B cell (primary cell): ENCODE measurements at regions not wholly inside any gene's neighbourhood (a gene's known extent, or its start where the extent isn't known, plus 50 kb on each side); places are given as distances from the start of the nearest gene placed in this dataset.

ENCODE experiments used
- EZH2 ChIP-seq: IDR thresholded peaks from 2 replicates; pipeline ENCODE4 v1.6.1; 2012; ENCODE audit warnings: borderline replicate concordance, low read depth, mild to moderate bottlenecking, moderate library complexity, low read length; ENCODE audit not compliant: insufficient read depth, poor library complexity, severe bottlenecking
- TF ChIP-seq, protein P1 (sequence below): fragments of 200-600 bp; IDR thresholded peaks from one replicate; pipeline ENCODE4 v1.8.0; 2022; ENCODE audit warnings: antibody characterized with exemption, mild to moderate bottlenecking

DNA sequence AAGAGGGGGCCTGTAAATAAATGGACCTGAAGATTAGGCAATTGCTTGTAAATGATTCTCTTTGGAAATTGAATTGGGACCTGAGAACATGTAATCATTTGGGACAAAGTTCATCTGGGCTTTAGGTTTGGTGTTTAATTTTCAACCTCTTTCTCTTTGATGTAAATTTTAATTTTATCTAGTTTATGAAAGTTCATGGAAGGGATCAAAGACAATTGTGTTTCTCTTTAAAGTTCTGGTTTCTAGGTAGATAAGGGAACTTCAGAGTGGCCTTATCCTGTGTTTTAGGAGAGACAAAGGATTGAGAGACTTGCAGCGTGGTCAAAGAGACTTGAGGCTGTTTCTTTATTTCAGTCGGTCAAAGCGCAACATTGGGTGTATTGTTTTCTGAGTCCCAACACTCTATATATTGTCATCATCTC lies 1108.3 kb downstream of the TBL1XR1 start:
- TF ChIP-seq, protein P1, sequence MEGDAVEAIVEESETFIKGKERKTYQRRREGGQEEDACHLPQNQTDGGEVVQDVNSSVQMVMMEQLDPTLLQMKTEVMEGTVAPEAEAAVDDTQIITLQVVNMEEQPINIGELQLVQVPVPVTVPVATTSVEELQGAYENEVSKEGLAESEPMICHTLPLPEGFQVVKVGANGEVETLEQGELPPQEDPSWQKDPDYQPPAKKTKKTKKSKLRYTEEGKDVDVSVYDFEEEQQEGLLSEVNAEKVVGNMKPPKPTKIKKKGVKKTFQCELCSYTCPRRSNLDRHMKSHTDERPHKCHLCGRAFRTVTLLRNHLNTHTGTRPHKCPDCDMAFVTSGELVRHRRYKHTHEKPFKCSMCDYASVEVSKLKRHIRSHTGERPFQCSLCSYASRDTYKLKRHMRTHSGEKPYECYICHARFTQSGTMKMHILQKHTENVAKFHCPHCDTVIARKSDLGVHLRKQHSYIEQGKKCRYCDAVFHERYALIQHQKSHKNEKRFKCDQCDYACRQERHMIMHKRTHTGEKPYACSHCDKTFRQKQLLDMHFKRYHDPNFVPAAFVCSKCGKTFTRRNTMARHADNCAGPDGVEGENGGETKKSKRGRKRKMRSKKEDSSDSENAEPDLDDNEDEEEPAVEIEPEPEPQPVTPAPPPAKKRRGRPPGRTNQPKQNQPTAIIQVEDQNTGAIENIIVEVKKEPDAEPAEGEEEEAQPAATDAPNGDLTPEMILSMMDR = no peak
- TF ChIP-seq EZH2 = no peak
